CD1c-positive myeloid dendritic cell (primary cell): ENCODE measurements at regions not wholly inside any gene's neighbourhood (a gene's known extent, or its start where the extent isn't known, plus 50 kb on each side); places are given as distances from the start of the nearest gene placed in this dataset.
"Not testable (repeated sequence)": the region's sequence is repeated elsewhere in the genome, so short reads cannot be mapped to it uniquely, and the experiment has no call there.

ENCODE experiments used
- DNase-seq: peaks from one replicate; pipeline ENCODE4 v3.0.0-alpha.2; 2016; ENCODE audit errors: extremely low spot score

- no peak for DNase-seq
These were observed 156.0 kb upstream of the L3MBTL4 start for GRCh38 chr18:6570581-6571238.

- DNase-seq = no peak
These were observed 156.5 kb upstream of the L3MBTL4 start for GRCh38 chr18:6571239-6571602.

- DNase-seq = not testable (repeated sequence)
These were observed 157.3 kb upstream of the ARHGAP28 start for GRCh38 chr18:6572192-6572591.

- DNase-seq = no peak
These were observed 154.9 kb upstream of the ARHGAP28 start for GRCh38 chr18:6574631-6575030.

GRCh38 chr18:6575908-6576307 lies 153.6 kb upstream of the ARHGAP28 start:
- no peak for DNase-seq

- no peak for DNase-seq
These were observed 152.7 kb upstream of the ARHGAP28 start for GRCh38 chr18:6576718-6577375.

- no peak for DNase-seq
These were observed 150.8 kb upstream of the ARHGAP28 start for GRCh38 chr18:6578686-6579085.

GRCh38 chr18:6579486-6579885 lies 150.0 kb upstream of the ARHGAP28 start:
- no peak for DNase-seq

- DNase-seq = no peak
These were observed 149.1 kb upstream of the ARHGAP28 start for GRCh38 chr18:6580401-6580800.

GRCh38 chr18:6589923-6590322 lies 139.6 kb upstream of the ARHGAP28 start:
- DNase-seq = no peak

- no peak for DNase-seq
These were observed 139.2 kb upstream of the ARHGAP28 start for GRCh38 chr18:6590326-6590725.

GRCh38 chr18:6591491-6591890 lies 138.0 kb upstream of the ARHGAP28 start:
- DNase-seq = no peak

GRCh38 chr18:6592522-6592921 lies 137.0 kb upstream of the ARHGAP28 start:
- no peak for DNase-seq

GRCh38 chr18:6593142-6593885 lies 136.2 kb upstream of the ARHGAP28 start:
- DNase-seq = no peak

- no peak for DNase-seq
These were observed 133.8 kb upstream of the ARHGAP28 start for GRCh38 chr18:6595666-6596065.

- DNase-seq = no peak
These were observed 130.9 kb upstream of the ARHGAP28 start for GRCh38 chr18:6598657-6599056.

- DNase-seq = no peak
These were observed 128.8 kb upstream of the ARHGAP28 start for GRCh38 chr18:6600667-6601167.

GRCh38 chr18:6601241-6601640 lies 128.3 kb upstream of the ARHGAP28 start:
- no peak for DNase-seq

GRCh38 chr18:6602365-6602764 lies 127.2 kb upstream of the ARHGAP28 start:
- DNase-seq = no peak

- no peak for DNase-seq
These were observed 125.0 kb upstream of the ARHGAP28 start for GRCh38 chr18:6604573-6604941.

- no peak for DNase-seq
These were observed 124.2 kb upstream of the ARHGAP28 start for GRCh38 chr18:6605115-6605869.

- no peak for DNase-seq
These were observed 123.0 kb upstream of the ARHGAP28 start for GRCh38 chr18:6606411-6607085.
